GM10248 (cell line): ENCODE measurements at regions not wholly inside any gene's neighbourhood (a gene's known extent, or its start where the extent isn't known, plus 50 kb on each side); places are given as distances from the start of the nearest gene placed in this dataset.

Experiments
- CTCF ChIA-PET: fragments of 300-600 bp; sonication (Branson Sonifier 250); formaldehyde crosslinking; extraction: SDS; loops from one replicate; lab custom pipeline; 2021; ENCODE audit warnings: antibody characterized with exemption; lab: Yijun Ruan, JAX
- POLR2A ChIA-PET: fragments of 350-650 bp; sonication (Branson Sonifier 250); formaldehyde crosslinking; extraction: SDS; loops from one replicate; lab custom pipeline; 2020; ENCODE audit warnings: antibody characterized with exemption; lab: Yijun Ruan, JAX
- DNase-seq: peaks from one replicate; pipeline ENCODE4 v3.0.0; 2012; ENCODE audit errors: extremely low spot score
- TF ChIP-seq, protein P1 (sequence below): IDR thresholded peaks from 2 replicates; pipeline ENCODE4 v1.5.1; 2012; ENCODE audit warnings: mild to moderate bottlenecking, low read depth; ENCODE audit errors: extremely low read depth, missing control alignments, control extremely low read depth

DNA sequence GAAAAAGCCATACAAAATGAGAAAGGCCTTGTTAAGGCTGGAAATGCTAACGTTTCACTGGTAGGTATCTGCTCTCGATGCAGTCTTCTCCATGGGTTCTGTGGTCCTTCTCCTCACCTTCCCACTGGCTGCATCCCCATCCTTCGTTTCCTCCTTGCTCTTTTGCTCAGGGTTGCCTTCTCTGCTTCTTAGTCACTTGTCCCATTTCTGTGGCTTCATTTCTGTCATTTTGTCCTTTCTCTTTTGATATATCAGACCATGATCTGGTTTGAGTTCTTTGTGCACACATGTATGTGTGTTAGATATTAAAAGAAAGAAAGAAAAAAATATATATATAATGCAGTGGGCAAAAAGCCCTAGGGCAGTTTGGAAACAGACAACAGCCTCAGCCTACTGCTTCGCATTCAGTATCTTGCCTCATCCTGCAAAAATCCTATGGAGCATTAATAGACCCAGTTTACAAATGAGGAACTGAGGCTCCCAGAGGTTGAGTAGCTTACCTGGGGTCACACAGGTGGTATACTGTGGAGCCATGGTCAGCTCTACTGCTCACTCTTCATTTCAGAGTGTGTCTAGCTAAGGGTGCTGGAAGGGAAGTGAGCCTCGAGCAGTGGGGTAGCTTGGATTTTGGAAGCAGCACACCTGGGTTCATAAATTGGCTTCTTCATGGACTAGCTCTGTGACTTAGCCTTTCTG lies 57.6 kb upstream of the MEDAG start:
- POLR2A ChIA-PET, result no interaction called here
- CTCF ChIA-PET, result interaction anchor here (1.3 to 5.4 kb wide), 2 partner anchors 16 to 46 kb away, joined by 3 to 30 read pairs; no protein-coding TSS in a partner anchor
- no peak for DNase-seq
- TF ChIP-seq, protein P1, sequence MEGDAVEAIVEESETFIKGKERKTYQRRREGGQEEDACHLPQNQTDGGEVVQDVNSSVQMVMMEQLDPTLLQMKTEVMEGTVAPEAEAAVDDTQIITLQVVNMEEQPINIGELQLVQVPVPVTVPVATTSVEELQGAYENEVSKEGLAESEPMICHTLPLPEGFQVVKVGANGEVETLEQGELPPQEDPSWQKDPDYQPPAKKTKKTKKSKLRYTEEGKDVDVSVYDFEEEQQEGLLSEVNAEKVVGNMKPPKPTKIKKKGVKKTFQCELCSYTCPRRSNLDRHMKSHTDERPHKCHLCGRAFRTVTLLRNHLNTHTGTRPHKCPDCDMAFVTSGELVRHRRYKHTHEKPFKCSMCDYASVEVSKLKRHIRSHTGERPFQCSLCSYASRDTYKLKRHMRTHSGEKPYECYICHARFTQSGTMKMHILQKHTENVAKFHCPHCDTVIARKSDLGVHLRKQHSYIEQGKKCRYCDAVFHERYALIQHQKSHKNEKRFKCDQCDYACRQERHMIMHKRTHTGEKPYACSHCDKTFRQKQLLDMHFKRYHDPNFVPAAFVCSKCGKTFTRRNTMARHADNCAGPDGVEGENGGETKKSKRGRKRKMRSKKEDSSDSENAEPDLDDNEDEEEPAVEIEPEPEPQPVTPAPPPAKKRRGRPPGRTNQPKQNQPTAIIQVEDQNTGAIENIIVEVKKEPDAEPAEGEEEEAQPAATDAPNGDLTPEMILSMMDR, result no peak

DNA sequence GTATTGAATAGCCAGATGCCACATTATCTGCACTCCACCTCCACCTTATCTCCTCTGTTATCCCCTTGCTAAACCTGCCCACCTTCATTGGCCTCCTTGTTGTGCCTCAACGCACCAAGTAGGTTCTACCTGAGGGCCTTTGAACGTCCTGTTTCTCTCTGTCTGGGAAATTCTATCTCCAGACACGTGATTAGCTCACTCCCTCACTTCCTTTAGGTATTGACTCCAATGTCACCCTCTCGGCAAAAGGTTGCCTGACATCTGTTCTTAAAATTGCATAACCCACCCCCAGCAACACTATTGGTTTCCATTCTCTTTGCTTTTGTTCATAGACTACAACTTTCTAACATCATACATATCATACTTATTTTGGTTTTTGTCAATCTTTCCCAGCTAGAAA lies 56.5 kb upstream of the MEDAG start:
- TF ChIP-seq, protein P1, result no peak
- DNase-seq, result no peak
- POLR2A ChIA-PET, result no interaction called here
- CTCF ChIA-PET, result interaction anchor here (1.0 to 5.4 kb wide), 4 partner anchors 15 to 499 kb away, joined by 3 to 30 read pairs (median 3); no protein-coding TSS in a partner anchor

DNA sequence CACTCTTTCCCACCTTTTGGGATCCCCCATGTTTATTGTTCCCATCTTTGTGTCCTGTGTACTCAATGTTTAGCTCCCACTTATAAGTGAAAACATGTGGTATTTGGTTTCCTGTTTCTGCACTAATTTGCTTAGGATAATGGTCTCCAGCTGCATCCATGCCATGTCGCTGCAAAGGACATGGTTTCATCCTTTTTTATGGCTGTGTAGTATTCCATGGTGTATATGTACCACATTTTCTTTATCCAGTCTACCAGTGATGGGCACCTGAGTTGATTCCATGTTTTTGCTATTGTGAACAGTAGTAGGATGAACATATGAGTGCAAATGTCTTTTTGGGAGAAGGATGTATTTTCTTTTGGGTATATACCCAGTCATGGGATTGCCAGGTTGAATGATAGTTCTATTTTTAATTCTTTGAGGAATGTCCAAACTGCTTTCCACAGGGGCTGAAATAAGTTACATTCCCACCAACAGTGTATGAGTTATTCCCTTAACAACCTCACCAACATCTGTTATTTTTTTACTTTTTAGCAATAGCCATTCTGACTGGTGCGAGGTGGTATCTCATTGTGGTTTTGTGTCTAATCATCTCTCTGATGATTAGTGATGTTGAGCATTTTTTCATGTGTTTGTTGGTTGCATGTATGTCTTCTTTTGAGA lies 55.7 kb upstream of the MEDAG start:
- CTCF ChIA-PET, result interaction anchor here (1.0 to 5.4 kb wide), 5 partner anchors 14 to 500 kb away, joined by 3 to 30 read pairs (median 3); no protein-coding TSS in a partner anchor
- POLR2A ChIA-PET, result no interaction called here
- TF ChIP-seq, protein P1, result no peak
- no peak for DNase-seq

DNA sequence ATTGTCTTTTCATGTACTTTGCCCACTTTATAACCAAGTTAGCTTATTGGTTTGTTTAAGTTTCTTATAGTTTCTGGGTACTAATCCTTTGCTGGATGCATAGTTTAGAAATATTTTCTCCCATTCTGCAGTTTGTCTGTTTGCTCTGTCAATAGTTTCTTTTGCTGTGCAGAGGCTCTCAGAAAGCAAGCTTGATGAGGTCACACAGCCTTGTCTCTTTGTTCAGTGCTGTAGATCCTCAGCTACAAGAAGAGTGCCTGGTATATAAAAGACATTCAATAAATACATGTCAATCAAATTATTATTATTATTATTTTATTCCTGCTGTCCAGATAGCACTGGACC lies 55.2 kb upstream of the MEDAG start:
- DNase-seq, result no peak
- POLR2A ChIA-PET, result no interaction called here
- TF ChIP-seq, protein P1, result no peak
- CTCF ChIA-PET, result interaction anchor here (1.0 to 1.4 kb wide), 2 partner anchors 15 to 20 kb away, joined by 3 to 6 read pairs; no protein-coding TSS in a partner anchor

DNA sequence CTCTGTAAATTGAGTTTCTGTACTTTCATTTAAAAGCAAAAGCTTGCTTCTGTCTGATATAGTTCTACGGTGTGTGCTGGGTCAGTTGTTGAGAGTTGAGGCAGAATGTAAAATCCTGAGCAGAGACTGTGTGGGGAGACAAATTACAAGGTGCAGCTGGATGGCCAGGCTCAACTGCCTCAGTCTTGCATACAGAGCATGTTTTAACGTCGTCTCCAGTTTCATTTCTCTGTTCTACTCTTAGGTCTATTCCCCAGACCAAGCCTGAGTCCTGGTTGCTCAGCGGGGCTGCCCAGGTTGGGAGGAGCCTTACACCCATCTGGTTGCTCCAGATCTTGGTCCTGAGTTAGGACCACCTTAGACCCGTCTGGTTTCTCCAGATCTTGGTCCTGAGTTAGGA lies 54.4 kb upstream of the MEDAG start:
- ChIA-PET POLR2A (no interaction called here), CTCF (interaction anchor here (1.0 to 1.4 kb wide), 2 partner anchors 14 to 21 kb away, joined by 3 to 6 read pairs; no protein-coding TSS in a partner anchor)
- TF ChIP-seq, protein P1, result no peak
- peak; percentile 57 for DNase-seq

DNA sequence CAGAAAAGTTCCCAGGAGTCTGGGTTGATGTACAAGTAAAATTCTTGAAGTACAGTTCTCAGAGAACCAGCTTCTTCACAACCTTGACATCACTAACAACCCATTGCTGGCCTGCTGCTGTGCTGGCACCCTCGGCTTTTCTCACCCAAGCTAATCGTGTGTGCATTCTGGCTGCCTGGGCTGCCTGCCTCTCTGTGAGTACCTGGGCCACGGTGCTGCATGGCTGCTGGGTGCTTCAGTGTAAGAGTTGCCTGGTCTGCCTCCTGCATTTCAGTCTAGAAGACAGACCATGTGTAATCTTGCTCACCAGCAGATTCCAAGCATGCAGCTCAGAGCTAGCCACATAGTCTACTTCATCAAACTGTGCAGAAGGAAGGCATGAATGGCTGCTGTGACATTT lies 50.5 kb upstream of the MEDAG start:
- DNase-seq, result no peak
- ChIA-PET CTCF (interaction anchor here (1.1 to 5.2 kb wide), 2 partner anchors 11 to 48 kb away, joined by 3 to 47 read pairs; no protein-coding TSS in a partner anchor), POLR2A (no interaction called here)
- TF ChIP-seq, protein P1, result no peak
